Common myeloid progenitor, CD34-positive (primary cell): ENCODE measurements at regions not wholly inside any gene's neighbourhood (a gene's known extent, or its start where the extent isn't known, plus 50 kb on each side); places are given as distances from the start of the nearest gene placed in this dataset.

Experiments used
- CTCF ChIA-PET: fragments of 350-600 bp; sonication (Branson Sonifier 250); formaldehyde crosslinking; loops from one replicate; lab custom pipeline; 2021; ENCODE audit warnings: antibody characterized with exemption; lab: Charles Lee
- POLR2A ChIA-PET: fragments of 350-600 bp; sonication (Branson Sonifier 250); formaldehyde crosslinking; loops from one replicate; lab custom pipeline; 2021; ENCODE audit warnings: antibody characterized with exemption; lab: Charles Lee
- DNase-seq, 3 donors: peaks; one replicate each; pipeline versions ENCODE4 v3.0.0 to v3.0.0-alpha.2; 2013
- H3K27ac ChIP-seq, 2 experiments: 1 replicate in 1 of 2; 2 replicates in 1 of 2; pipeline ENCODE4 v1.7.0; 2013; ENCODE audit warnings: inconsistent platforms in 2 of 2, low read length in 2 of 2, mild to moderate bottlenecking in 2 of 2, low read depth in 1 of 2, moderate library complexity in 1 of 2; ENCODE audit not compliant: severe bottlenecking in 2 of 2, insufficient read depth in 1 of 2, poor library complexity in 1 of 2
- H3K27me3 ChIP-seq, 5 experiments: replicated peaks in 2 of 5; 1 replicate in 3 of 5; 2 replicates in 2 of 5; pipeline versions ENCODE4 v1.6.1 to v1.7.0; 2013; ENCODE audit warnings: low read length in 4 of 5, mild to moderate bottlenecking in 2 of 5, moderate library complexity in 2 of 5, inconsistent platforms in 1 of 5; ENCODE audit not compliant: insufficient read depth in 5 of 5, control insufficient read depth in 4 of 5
- H3K36me3 ChIP-seq, 4 experiments: 1 replicate in 2 of 4; 2 replicates in 2 of 4; pipeline versions ENCODE4 v1.6.1 to v1.7.0; 2013; ENCODE audit warnings: low read length in 3 of 4, control low read depth in 1 of 4, mild to moderate bottlenecking in 1 of 4; ENCODE audit not compliant: control insufficient read depth in 4 of 4, insufficient read depth in 4 of 4
- H3K4me1 ChIP-seq, 4 experiments: 1 replicate in 3 of 4; 2 replicates in 1 of 4; pipeline versions ENCODE4 v1.6.1 to v1.7.1; 2013; ENCODE audit warnings: low read length in 3 of 4, mild to moderate bottlenecking in 3 of 4, control low read depth in 1 of 4, inconsistent platforms in 1 of 4, moderate library complexity in 1 of 4; ENCODE audit not compliant: control insufficient read depth in 4 of 4, insufficient read depth in 4 of 4; ENCODE audit errors: control extremely low read depth in 1 of 4
- H3K4me3 ChIP-seq, 7 experiments: 1 replicate in 4 of 7; 2 replicates in 3 of 7; pipeline versions ENCODE4 v1.5.1 to v1.7.0; 2013; ENCODE audit warnings: mild to moderate bottlenecking in 7 of 7, low read length in 6 of 7, moderate library complexity in 6 of 7, inconsistent platforms in 2 of 7, low read depth in 2 of 7, control low read depth in 1 of 7; ENCODE audit not compliant: insufficient read depth in 4 of 7, control insufficient read depth in 1 of 7; ENCODE audit errors: extremely low read depth in 1 of 7
- H3K9me3 ChIP-seq, 5 experiments: 1 replicate in 4 of 5; 2 replicates in 1 of 5; pipeline versions ENCODE4 v1.6.1 to v1.7.1; 2013; ENCODE audit warnings: low read length in 4 of 5, mild to moderate bottlenecking in 2 of 5, inconsistent platforms in 1 of 5, low read depth in 1 of 5, moderate library complexity in 1 of 5; ENCODE audit not compliant: control insufficient read depth in 4 of 5, insufficient read depth in 2 of 5; ENCODE audit errors: control extremely low read depth in 1 of 5
- WGBS: methylation state at CpG from one replicate; pipeline ENCODE4 v1.1.5; 2013; ENCODE audit not compliant: insufficient coverage; 5-methylcytosine and 5-hydroxymethylcytosine counted together

DNA sequence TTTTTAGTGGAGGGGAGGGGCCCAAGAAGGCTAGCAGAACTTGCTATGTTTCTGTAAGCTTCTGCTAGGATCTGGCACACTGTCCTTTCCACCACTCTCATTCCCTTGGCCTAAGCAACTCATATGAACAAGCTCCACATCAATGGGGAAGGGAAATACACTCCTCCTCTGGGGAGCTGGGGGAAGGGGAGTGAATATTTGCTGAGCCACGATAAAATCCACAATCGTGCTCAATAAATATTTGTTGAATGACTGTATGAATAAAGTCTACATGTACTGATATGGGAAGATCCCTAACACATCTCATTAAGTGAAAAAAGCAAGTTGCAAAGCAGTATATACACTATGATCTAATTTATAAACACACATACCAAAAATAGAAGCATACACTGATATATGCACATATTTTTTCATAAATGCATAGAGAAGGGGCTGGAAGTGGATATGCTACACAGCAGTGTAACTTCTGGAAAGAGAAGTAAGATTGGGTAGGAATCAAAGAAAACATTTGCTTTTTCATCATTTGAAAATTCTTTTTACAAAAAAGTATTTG is 95.8 kb upstream of the EFHC2 start:
- no peaks in the 10 kb centered on the region for H3K9me3 ChIP-seq
- no peaks in the 10 kb centered on the region for H3K36me3 ChIP-seq
- CTCF ChIA-PET: no interaction called here
- WGBS: 100% methylated on average over 2 of the region's 2 CpGs
- no peak for DNase-seq
- POLR2A ChIA-PET: no interaction called here
- peaks cover 0 to 2% (median 0%) of the 10 kb centered on the region in 5 experiments for H3K27me3 ChIP-seq
- H3K4me3 ChIP-seq: no peak overlapping the region
- H3K27ac ChIP-seq: no peak overlapping the region
- no peaks in the 10 kb centered on the region for H3K4me1 ChIP-seq

DNA sequence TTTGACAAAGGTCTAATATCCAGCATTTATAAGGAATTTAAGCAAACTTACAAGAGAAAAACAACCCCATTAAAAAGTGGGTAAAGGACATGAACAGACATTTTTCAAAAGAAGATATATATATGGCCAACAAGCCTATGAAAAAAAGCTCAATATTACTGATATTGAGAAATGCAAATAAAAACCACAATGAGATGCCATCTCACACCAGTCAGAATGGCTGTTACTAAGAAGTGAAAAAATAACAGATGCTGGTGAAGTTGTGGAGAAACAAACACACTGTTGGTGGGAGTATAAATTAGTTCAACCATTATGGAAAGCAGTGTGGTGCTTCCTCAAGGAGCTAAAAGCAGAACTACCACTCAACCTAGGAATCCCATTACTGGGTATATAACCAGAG is 91.6 kb upstream of the EFHC2 start:
- H3K4me3 ChIP-seq: no peak overlapping the region
- no peak overlapping the region for H3K27ac ChIP-seq
- DNase-seq: no peak
- peaks cover 0 to 8% (median 0%) of the 10 kb centered on the region in 5 experiments for H3K27me3 ChIP-seq
- H3K4me1 ChIP-seq: no peaks in the 10 kb centered on the region
- H3K9me3 ChIP-seq: no peaks in the 10 kb centered on the region
- no peaks in the 10 kb centered on the region for H3K36me3 ChIP-seq
- CTCF ChIA-PET: interaction anchor here (0.9 kb wide), 1 partner anchor 19 kb away, joined by 3 read pairs; no protein-coding TSS in a partner anchor
- POLR2A ChIA-PET: no interaction called here

DNA sequence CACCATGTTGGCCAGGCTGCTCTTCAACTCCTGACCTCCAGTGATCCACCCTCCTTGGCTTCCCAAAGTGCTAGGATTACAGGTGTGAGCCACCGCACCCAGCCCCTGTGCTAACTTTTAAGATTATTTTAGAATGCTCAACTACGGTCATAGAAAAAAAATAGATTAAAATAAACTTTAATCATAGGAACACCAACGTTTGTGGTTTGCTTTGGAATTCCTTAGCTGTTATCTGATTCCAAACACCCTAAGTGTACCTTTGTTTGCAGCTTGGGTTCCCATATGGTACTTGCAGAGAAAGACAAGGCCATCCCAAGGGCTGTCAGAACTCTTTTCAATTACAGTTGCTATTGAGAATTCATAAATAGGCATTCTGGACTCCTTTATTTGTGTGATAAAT is 90.1 kb upstream of the EFHC2 start:
- Histone ChIP-seq H3K9me3 (no peaks in the 10 kb centered on the region), H3K36me3 (no peaks in the 10 kb centered on the region), H3K27ac (no peak overlapping the region), H3K27me3 (peaks cover 0 to 10% (median 0%) of the 10 kb centered on the region in 5 experiments), H3K4me3 (no peak overlapping the region), H3K4me1 (no peaks in the 10 kb centered on the region)
- CTCF ChIA-PET: no interaction called here
- DNase-seq: no peak
- 89% methylated on average over 1 of the region's 3 CpGs for WGBS
- POLR2A ChIA-PET: no interaction called here

DNA sequence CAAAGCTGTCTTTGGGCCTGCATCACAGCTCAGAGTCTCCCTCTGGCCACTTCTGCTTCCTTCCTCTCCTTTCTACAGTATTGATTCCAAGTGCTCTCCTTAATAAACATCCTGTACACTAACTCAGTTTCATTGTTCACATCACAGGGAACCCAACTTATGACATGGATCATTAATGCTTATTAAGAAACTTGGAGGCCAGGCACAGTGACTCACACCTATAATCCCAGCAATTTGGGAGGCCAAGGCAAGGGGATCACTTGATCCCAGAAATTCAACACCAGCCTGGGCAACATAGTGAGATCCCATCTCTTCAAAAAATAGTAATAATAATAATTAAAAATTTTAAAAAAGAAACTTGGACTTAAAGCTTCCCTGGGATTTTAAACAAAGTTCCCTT is 89.2 kb upstream of the EFHC2 start:
- Histone ChIP-seq H3K9me3 (no peaks in the 10 kb centered on the region), H3K36me3 (no peaks in the 10 kb centered on the region), H3K4me1 (no peaks in the 10 kb centered on the region), H3K4me3 (no peak overlapping the region), H3K27me3 (peaks cover 0 to 10% (median 0%) of the 10 kb centered on the region in 5 experiments), H3K27ac (no peak overlapping the region)
- DNase-seq: peak in 1 of 3 donors; percentile 10
- ChIA-PET CTCF (no interaction called here), POLR2A (no interaction called here)

DNA sequence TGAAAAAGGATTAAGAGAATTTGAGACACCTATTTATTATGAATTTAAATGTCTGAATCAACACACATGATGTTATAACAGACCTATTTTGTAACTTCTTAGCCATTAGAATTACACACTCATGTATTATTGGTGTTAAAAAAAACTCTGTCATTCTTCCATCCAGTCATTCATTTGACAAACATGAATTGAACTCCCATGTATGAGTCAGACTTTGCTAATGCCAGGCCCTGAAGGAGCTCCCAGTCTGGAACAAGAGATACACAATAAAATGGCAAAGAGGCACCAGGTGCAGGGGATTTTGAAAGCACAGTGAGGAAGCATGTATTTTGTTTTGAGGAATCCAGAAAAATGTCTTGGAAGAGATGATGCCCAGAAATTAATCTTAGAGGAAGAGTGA is 87.7 kb upstream of the EFHC2 start:
- CTCF ChIA-PET: no interaction called here
- H3K27ac ChIP-seq: no peak overlapping the region

DNA sequence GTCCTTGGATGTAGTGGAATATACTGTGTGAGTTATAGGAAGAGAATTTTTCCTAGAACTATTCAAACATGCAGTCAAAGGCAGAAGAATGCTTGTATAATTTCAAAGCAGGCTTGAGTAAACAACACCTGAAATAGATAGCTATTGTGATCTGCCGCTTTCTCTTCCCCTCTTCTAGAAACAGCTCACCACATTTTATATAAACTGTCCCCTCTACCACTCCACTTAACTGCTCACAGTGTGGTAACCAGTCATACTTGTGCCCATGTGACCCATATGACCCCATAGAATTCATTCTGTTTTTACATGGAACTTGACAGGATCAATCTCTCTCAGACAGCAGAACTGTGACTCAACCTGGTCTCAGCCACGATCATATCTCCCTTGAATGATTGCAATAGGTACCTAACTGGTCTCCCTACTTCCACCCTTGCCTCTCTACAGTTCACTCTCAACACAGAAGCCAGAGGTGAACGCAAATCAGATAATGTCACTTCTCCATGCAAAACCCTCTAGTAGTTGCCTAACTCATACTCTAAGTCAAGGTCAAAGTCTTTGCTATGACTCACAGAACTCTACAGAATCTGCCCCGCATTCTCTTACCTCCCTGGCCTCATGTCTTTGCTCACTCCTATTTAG is 85.6 kb upstream of the EFHC2 start:
- H3K36me3 ChIP-seq: no peaks in the 10 kb centered on the region
- peaks cover 0 to 10% (median 0%) of the 10 kb centered on the region in 5 experiments for H3K27me3 ChIP-seq
- H3K27ac ChIP-seq: no peak overlapping the region
- no peaks in the 10 kb centered on the region for H3K9me3 ChIP-seq
- no peak for DNase-seq
- 94% methylated on average over 4 of the region's 4 CpGs for WGBS
- CTCF ChIA-PET: no interaction called here
- H3K4me1 ChIP-seq: no peaks in the 10 kb centered on the region
- POLR2A ChIA-PET: no interaction called here
- no peak overlapping the region for H3K4me3 ChIP-seq

More for the DNA sequence above, 87.7 kb upstream of the EFHC2 start:
- Histone ChIP-seq H3K9me3 (no peaks in the 10 kb centered on the region), H3K4me1 (no peaks in the 10 kb centered on the region), H3K4me3 (no peak overlapping the region), H3K27me3 (peaks cover 0 to 10% (median 0%) of the 10 kb centered on the region in 5 experiments), H3K36me3 (no peaks in the 10 kb centered on the region)
- DNase-seq: peak in 1 of 3 donors; percentile 12
- POLR2A ChIA-PET: no interaction called here

DNA sequence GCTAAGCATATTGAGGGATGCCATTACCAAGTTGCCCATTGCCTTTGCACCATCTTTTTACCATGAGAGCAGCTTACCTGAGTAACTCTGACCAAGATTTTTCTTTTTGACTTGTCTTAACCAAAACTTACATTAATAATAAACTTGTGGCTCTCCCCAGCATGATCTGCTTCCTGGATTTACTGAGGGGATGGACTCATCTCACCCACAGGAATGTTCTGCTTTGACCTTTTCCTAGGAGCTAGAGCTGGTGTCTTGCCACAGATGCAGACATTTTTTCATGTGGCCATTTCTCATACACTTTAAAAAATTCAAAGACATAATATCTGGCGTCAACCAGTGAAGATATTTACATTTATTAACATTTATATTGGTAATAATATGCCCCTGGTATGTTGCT is 79.2 kb upstream of the EFHC2 start:
- Histone ChIP-seq H3K36me3 (no peaks in the 10 kb centered on the region), H3K4me1 (no peaks in the 10 kb centered on the region), H3K27me3 (peaks cover 0 to 12% (median 0%) of the 10 kb centered on the region in 5 experiments), H3K27ac (no peak overlapping the region), H3K9me3 (no peaks in the 10 kb centered on the region), H3K4me3 (no peak overlapping the region)
- WGBS: no CpG with 5 or more reads among the region's 1 CpG
- POLR2A ChIA-PET: no interaction called here
- DNase-seq: no peak
- CTCF ChIA-PET: no interaction called here
